ENCODE measurements at regions not wholly inside any gene's neighbourhood (a gene's known extent, or its start where the extent isn't known, plus 50 kb on each side); places are given as distances from the start of the nearest gene placed in this dataset.

GRCh38 chr5:82886911-82887310 is 190.3 kb downstream of the TMEM167A start:
- ChIA-PET POLR2A (ENCODE audit: partially characterized antibody) (no interaction called here), CTCF (ENCODE audit: partially characterized antibody) (no interaction called here)
- no peak overlapping the region for H3K4ac ChIP-seq (replicated peaks; ENCODE audit: insufficient read length, low read depth, low read length)
- no peak overlapping the region for H2BK5ac ChIP-seq (ENCODE audit: low read depth, low read length)
- H2BK15ac ChIP-seq (ENCODE audit: low read length) = no peak overlapping the region
- DNase-seq (ENCODE audit: low read depth in 1 of 2, low spot score in 2 of 2) (no peak), FAIRE-seq (no peak)
- H3K36me3 ChIP-seq (ENCODE audit: control insufficient read depth in 2 of 4, insufficient read depth in 4 of 4, low read length in 3 of 4) = no peaks in the 10 kb centered on the region
- no peak overlapping the region for H4K5ac ChIP-seq (ENCODE audit: insufficient read length, low read depth, low read length)
- H2BK12ac ChIP-seq (ENCODE audit: low read depth, low read length) = no peak overlapping the region
- H3K9ac ChIP-seq (replicated peaks in 1 of 4; ENCODE audit: extremely low read depth in 1 of 4, low read depth in 3 of 4, low read length in 3 of 4) = no peak overlapping the region
- no peak overlapping the region for H3K14ac ChIP-seq (ENCODE audit: insufficient read length)
- H3K23ac ChIP-seq (ENCODE audit: insufficient read length) = no peak overlapping the region
- no peak overlapping the region for H3K4me3 ChIP-seq (ENCODE audit: extremely low read depth in 1 of 4, insufficient read depth in 2 of 4, low read depth in 3 of 4, low read length in 4 of 4)
- H3K79me1 ChIP-seq (ENCODE audit: low read depth, low read length) = no peaks in the 10 kb centered on the region
- H2BK120ac ChIP-seq (replicated peaks; ENCODE audit: low read depth, low read length) = no peak overlapping the region
- no peak overlapping the region for H4K8ac ChIP-seq (ENCODE audit: extremely low read depth, insufficient read depth, low read length)
- H3K18ac ChIP-seq (ENCODE audit: extremely low read depth, low read length) = no peak overlapping the region
- WGBS, 2 experiments (ENCODE audit: extremely low coverage in 1 of 2, insufficient coverage in 1 of 2, insufficient read length in 1 of 2, insufficient replicate concordance in 2 of 2, low coverage in 1 of 2, low lambda C conversion rate in 2 of 2, missing lambda C conversion rate in 1 of 2) = 85% methylated on average over 1 of the region's 1 CpG; no CpG with 5 or more reads in 1 of the 2 experiments
- no peak overlapping the region for H3K56ac ChIP-seq (replicated peaks; ENCODE audit: insufficient read length, low read depth, low read length)
- H3K27me3 ChIP-seq (replicated peaks in 1 of 4; ENCODE audit: control insufficient read depth in 3 of 4, extremely low read depth in 1 of 4, insufficient read depth in 3 of 4, low read length in 3 of 4) = no peaks in the 10 kb centered on the region
- H4K91ac ChIP-seq (replicated peaks; ENCODE audit: insufficient read length, low read length) = no peak overlapping the region
- H3K23me2 ChIP-seq (ENCODE audit: low read depth, low read length) = no peaks in the 10 kb centered on the region
- no peaks in the 10 kb centered on the region for H3K79me2 ChIP-seq (ENCODE audit: control insufficient read depth in 1 of 2, insufficient read depth in 2 of 2, low read length in 2 of 2)
- H3K4me1 ChIP-seq (replicated peaks in 1 of 4; ENCODE audit: control insufficient read depth in 3 of 4, insufficient read depth in 4 of 4, low read length in 3 of 4) = peaks cover 0 to 13% (median 5%) of the 10 kb centered on the region in 4 experiments; a peak in 3 of 7 replicates
- no peaks in the 10 kb centered on the region for H4K20me1 ChIP-seq (replicated peaks in 1 of 2; ENCODE audit: control insufficient read depth in 1 of 2, insufficient read depth in 2 of 2, low read length in 2 of 2)
- H3K9me3 ChIP-seq (ENCODE audit: insufficient read depth in 2 of 2, low read depth in 1 of 2, low read length in 1 of 2) = no peaks in the 10 kb centered on the region
- no peak overlapping the region for H2AFZ ChIP-seq (ENCODE audit: low read length)
- H2BK20ac ChIP-seq (ENCODE audit: low read length) = no peak overlapping the region
- no peak overlapping the region for H2AK5ac ChIP-seq (ENCODE audit: low read depth, low read length)
- H3K4me2 ChIP-seq (ENCODE audit: insufficient read depth in 1 of 2, low read depth in 2 of 2, low read length in 2 of 2) = no peak overlapping the region
- H3K27ac ChIP-seq (ENCODE audit: low read depth, low read length) = no peak overlapping the region
- TF ChIP-seq SAP30 (IDR thresholded peaks at IDR 0.05; ENCODE audit: insufficient read depth, insufficient replicate concordance, low read length) (no peak), SIN3A (conservative IDR thresholded peaks at IDR 0.05 in 1 of 2, IDR thresholded peaks at IDR 0.05 in 1 of 2; ENCODE audit: low read depth in 1 of 2, low read length in 2 of 2) (no peak), NANOG (IDR thresholded peaks at IDR 0.05; ENCODE audit: insufficient read depth, low read depth, low read length, poor library complexity, severe bottlenecking) (no peak), RFX5 (IDR thresholded peaks at IDR 0.05; ENCODE audit: borderline replicate concordance, low read depth, low read length) (no peak), CEBPB (IDR thresholded peaks at IDR 0.05; ENCODE audit: low read depth, low read length) (no peak), EZH2 (IDR thresholded peaks at IDR 0.05; ENCODE audit: low read depth, low read length, severe bottlenecking) (no peak), TBP (IDR thresholded peaks at IDR 0.05; ENCODE audit: low read depth, low read length) (no peak), ZNF274 (IDR thresholded peaks at IDR 0.05; ENCODE audit: borderline replicate concordance, extremely low read depth, low read length) (no peak), SP4 (IDR thresholded peaks at IDR 0.05; ENCODE audit: low read length) (no peak), SRF (IDR thresholded peaks at IDR 0.05; ENCODE audit: low read depth, low read length) (no peak), ATF3 (IDR thresholded peaks at IDR 0.05; ENCODE audit: insufficient read depth, low read depth, low read length) (no peak), POLR2A (IDR thresholded peaks at IDR 0.05; ENCODE audit: control extremely low read depth in 1 of 2, low read depth in 2 of 2, low read length in 2 of 2) (no peak), TEAD4 (IDR thresholded peaks at IDR 0.05; ENCODE audit: low read depth, low read length) (no peak), BCL11A (IDR thresholded peaks at IDR 0.05; ENCODE audit: low read depth in 2 of 2, low read length in 2 of 2) (no peak), CBX5 (IDR thresholded peaks at IDR 0.05; ENCODE audit: low read depth, low read length) (no peak), SIRT6 (IDR thresholded peaks at IDR 0.05; ENCODE audit: low read length) (no peak)

Measured in H1 (cell line).